DMS 273 treated with DMSO at 0.1 percent for 48 hours (cell line): ENCODE measurements at regions not wholly inside any gene's neighbourhood (a gene's known extent, or its start where the extent isn't known, plus 50 kb on each side); places are given as distances from the start of the nearest gene placed in this dataset.

Experiments used
- DNase-seq: peaks from one replicate; lab custom pipeline; 2025; lab: John Stamatoyannopoulos, UW

- DNase-seq: no peak
These were observed 323.6 kb downstream of the NFIB start for GRCh38 chr9:13990331-13990730.

- no peak for DNase-seq
These were observed 325.0 kb downstream of the NFIB start for GRCh38 chr9:13988944-13989343.

GRCh38 chr9:13983607-13984006 is 330.3 kb downstream of the NFIB start:
- no peak for DNase-seq

- DNase-seq: no peak
These were observed 334.0 kb downstream of the NFIB start for GRCh38 chr9:13979941-13980318.

GRCh38 chr9:13975611-13976290 is 338.2 kb downstream of the NFIB start:
- DNase-seq: no peak

GRCh38 chr9:13974891-13975290 is 339.1 kb downstream of the NFIB start:
- no peak for DNase-seq

GRCh38 chr9:13971966-13972655 is 341.8 kb downstream of the NFIB start:
- no peak for DNase-seq

GRCh38 chr9:13971415-13971814 is 342.5 kb downstream of the NFIB start:
- DNase-seq: no peak

GRCh38 chr9:13970426-13970825 is 343.5 kb downstream of the NFIB start:
- no peak for DNase-seq

- DNase-seq: no peak
These were observed 343.9 kb downstream of the NFIB start for GRCh38 chr9:13970018-13970417.

GRCh38 chr9:13967438-13967837 is 346.5 kb downstream of the NFIB start:
- DNase-seq: no peak

GRCh38 chr9:13967011-13967410 is 346.9 kb downstream of the NFIB start:
- DNase-seq: no peak

GRCh38 chr9:13963005-13963653 is 350.8 kb downstream of the NFIB start:
- DNase-seq: no peak

- DNase-seq: no peak
These were observed 351.9 kb downstream of the NFIB start for GRCh38 chr9:13962006-13962405.

GRCh38 chr9:13960011-13960765 is 353.8 kb downstream of the NFIB start:
- DNase-seq: no peak

- no peak for DNase-seq
These were observed 355.3 kb downstream of the NFIB start for GRCh38 chr9:13958672-13959071.

GRCh38 chr9:13957089-13957488 is 356.9 kb downstream of the NFIB start:
- no peak for DNase-seq

GRCh38 chr9:13956107-13956506 is 357.8 kb downstream of the NFIB start:
- DNase-seq: no peak

- DNase-seq: no peak
These were observed 361.0 kb downstream of the NFIB start for GRCh38 chr9:13952906-13953305.

GRCh38 chr9:13948037-13948436 is 365.9 kb downstream of the NFIB start:
- DNase-seq: no peak

GRCh38 chr9:13943176-13943575 is 370.8 kb downstream of the NFIB start:
- no peak for DNase-seq

- DNase-seq: no peak
These were observed 371.2 kb downstream of the NFIB start for GRCh38 chr9:13942695-13943094.

- no peak for DNase-seq
These were observed 371.7 kb downstream of the NFIB start for GRCh38 chr9:13942201-13942600.
